Kidney (tissue), 13 donors: ENCODE measurements at regions not wholly inside any gene's neighbourhood (a gene's known extent, or its start where the extent isn't known, plus 50 kb on each side); places are given as distances from the start of the nearest gene placed in this dataset.
"Not testable (repeated sequence)": the region's sequence is repeated elsewhere in the genome, so short reads cannot be mapped to it uniquely, and the experiment has no call there.

Experiments used
- DNase-seq, 5 donors: peaks; one replicate each; pipeline ENCODE4 v3.0.0-alpha.2; 2013 to 2020
- FAIRE-seq: peaks from 2 replicates; lab custom pipeline; 2012; peaks lifted over from hg19 to GRCh38; lab: Jason Lieb, UNC
- H3K27ac ChIP-seq, 2 donors: one replicate each; pipeline ENCODE4 v1.7.0; 2013; ENCODE audit warnings: low read depth in 2 of 2, low read length in 2 of 2, inconsistent platforms in 1 of 2
- H3K27me3 ChIP-seq: one replicate; pipeline ENCODE4 v1.7.1; 2013; ENCODE audit warnings: low read length, inconsistent platforms; ENCODE audit not compliant: control insufficient read depth, insufficient read depth
- H3K36me3 ChIP-seq, 3 donors: one replicate each; pipeline versions ENCODE4 v1.7.0 to v1.7.1; 2013; ENCODE audit warnings: low read length in 3 of 3, control low read depth in 1 of 3, inconsistent platforms in 1 of 3; ENCODE audit not compliant: insufficient read depth in 3 of 3, control insufficient read depth in 2 of 3
- H3K4me1 ChIP-seq, 3 donors: one replicate each; pipeline versions ENCODE4 v1.7.0 to v1.7.1; 2013; ENCODE audit warnings: low read length in 3 of 3, inconsistent platforms in 1 of 3, low read depth in 1 of 3; ENCODE audit not compliant: control insufficient read depth in 2 of 3, insufficient read depth in 2 of 3
- H3K4me3 ChIP-seq, 3 donors: one replicate each; pipeline versions ENCODE4 v1.7.0 to v1.8.1; 2013; ENCODE audit warnings: low read length in 3 of 3, control low read depth in 1 of 3, inconsistent platforms in 1 of 3
- H3K9ac ChIP-seq, 3 donors: one replicate each; pipeline versions ENCODE4 v1.7.0 to v1.7.1; 2013; ENCODE audit warnings: low read length in 3 of 3, control low read depth in 1 of 3, inconsistent platforms in 1 of 3
- H3K9me3 ChIP-seq, 3 donors: one replicate each; pipeline versions ENCODE4 v1.7.0 to v1.7.1; 2013; ENCODE audit warnings: low read length in 3 of 3, control low read depth in 1 of 3, inconsistent platforms in 1 of 3; ENCODE audit not compliant: control insufficient read depth in 2 of 3, insufficient read depth in 1 of 3
- CTCF ChIP-seq: IDR thresholded peaks from 3 replicates; pipeline ENCODE4 v1.5.1; 2012; ENCODE audit warnings: mild to moderate bottlenecking, moderate library complexity, borderline replicate concordance; ENCODE audit not compliant: insufficient read depth; ENCODE audit errors: extremely low read depth
- intact Hi-C: fragments of 100-400 bp; cut with DNase I; formaldehyde crosslinking; loops from one replicate; pipeline ENCODE4 v1.11.1; 2022
- donor health status: control.
- donor health status: control.
- donor health status: control.
- donor health status: control.
- donor health status: control.
- donor health status: DM: yes; HTN: yes; CAD: no.
- donor health status: Normal renal cell carcinoma (clear cell type).

GRCh38 chr15:59791755-59792154, 102.6 kb upstream of the BNIP2 start:
- H3K36me3 ChIP-seq: no peaks in the 10 kb centered on the region
- DNase-seq (no peak), FAIRE-seq (no peak)
- intact Hi-C loops: no loop called here
- no peak overlapping the region for H3K27ac ChIP-seq
- no peaks in the 10 kb centered on the region for H3K4me1 ChIP-seq
- TF ChIP-seq CTCF: no peak
- no peaks in the 10 kb centered on the region for H3K9me3 ChIP-seq
- H3K27me3 ChIP-seq: no peaks in the 10 kb centered on the region
- H3K4me3 ChIP-seq: no peak overlapping the region
- no peak overlapping the region for H3K9ac ChIP-seq

- no peaks in the 10 kb centered on the region for H3K27me3 ChIP-seq
- FAIRE-seq (no peak), DNase-seq (no peak)
- no peaks in the 10 kb centered on the region for H3K36me3 ChIP-seq
- H3K4me1 ChIP-seq: no peaks in the 10 kb centered on the region
- no peaks in the 10 kb centered on the region for H3K9me3 ChIP-seq
- intact Hi-C loops: no loop called here
- TF ChIP-seq CTCF: no peak
- no peak overlapping the region for H3K27ac ChIP-seq
- H3K4me3 ChIP-seq: no peak overlapping the region
- H3K9ac ChIP-seq: no peak overlapping the region
Measured at GRCh38 chr15:59791079-59791478, 102.0 kb upstream of the BNIP2 start.

GRCh38 chr15:59786466-59786865, 97.3 kb upstream of the BNIP2 start:
- H3K4me1 ChIP-seq, H3K27me3 ChIP-seq, H3K9ac ChIP-seq, H3K9me3 ChIP-seq, H3K4me3 ChIP-seq, H3K36me3 ChIP-seq, FAIRE-seq, DNase-seq, H3K27ac ChIP-seq: not testable (repeated sequence)
- intact Hi-C loops: loop anchor here (10.0 kb wide), 1 partner anchor 62 kb away; no protein-coding TSS in a partner anchor

GRCh38 chr15:59785981-59786380, 96.9 kb upstream of the BNIP2 start:
- not testable (repeated sequence) for FAIRE-seq, H3K4me1 ChIP-seq, H3K36me3 ChIP-seq, H3K9me3 ChIP-seq, DNase-seq, H3K27ac ChIP-seq, H3K9ac ChIP-seq, H3K27me3 ChIP-seq, H3K4me3 ChIP-seq
- intact Hi-C loops: loop anchor here (10.0 kb wide), 1 partner anchor 61 kb away; no protein-coding TSS in a partner anchor

- not testable (repeated sequence) for H3K4me3 ChIP-seq, H3K4me1 ChIP-seq, FAIRE-seq, H3K36me3 ChIP-seq, DNase-seq, H3K27ac ChIP-seq, H3K27me3 ChIP-seq, H3K9me3 ChIP-seq, H3K9ac ChIP-seq
- intact Hi-C loops: loop anchor here (10.0 kb wide), 1 partner anchor 59 kb away; no protein-coding TSS in a partner anchor
Measured at GRCh38 chr15:59783774-59784520, 94.8 kb upstream of the BNIP2 start.
